Neural progenitor cell (in vitro differentiated cells): ENCODE measurements at regions not wholly inside any gene's neighbourhood (a gene's known extent, or its start where the extent isn't known, plus 50 kb on each side); places are given as distances from the start of the nearest gene placed in this dataset.
"Not testable (repeated sequence)": the region's sequence is repeated elsewhere in the genome, so short reads cannot be mapped to it uniquely, and the experiment has no call there.

Experiments used
- DNase-seq: peaks from one replicate; pipeline ENCODE4 v3.0.0-alpha.2; 2016; ENCODE audit warnings: low spot score
- H2AFZ ChIP-seq: fragments of 200-600 bp; sonication (generic); replicated peaks from 2 replicates; pipeline ENCODE4 v1.6.1; 2016; ENCODE audit warnings: antibody characterized with exemption
- H3F3A ChIP-seq: fragments of 200-600 bp; sonication (generic); 2 replicates; pipeline ENCODE4 v1.6.1; 2016; ENCODE audit warnings: antibody characterized with exemption, low read depth
- H3K27ac ChIP-seq: fragments of 200-600 bp; sonication (generic); 2 replicates; pipeline ENCODE4 v1.5.1; 2016; ENCODE audit warnings: mild to moderate bottlenecking
- H3K27me3 ChIP-seq: fragments of 200-600 bp; sonication (generic); 2 replicates; pipeline ENCODE4 v1.6.1; 2016; ENCODE audit warnings: mild to moderate bottlenecking, moderate library complexity
- H3K36me3 ChIP-seq: fragments of 200-600 bp; sonication (generic); 2 replicates; pipeline ENCODE4 v1.5.1; 2016
- H3K4me1 ChIP-seq: fragments of 200-600 bp; sonication (generic); 2 replicates; pipeline ENCODE4 v1.6.1; 2016; ENCODE audit warnings: mixed run types
- H3K4me2 ChIP-seq: fragments of 200-600 bp; sonication (generic); 2 replicates; pipeline ENCODE4 v1.6.1; 2016
- H3K4me3 ChIP-seq: fragments of 200-600 bp; sonication (generic); 2 replicates; pipeline ENCODE4 v1.5.1; 2016
- H3K79me2 ChIP-seq: fragments of 200-600 bp; sonication (generic); 2 replicates; pipeline ENCODE4 v1.6.1; 2016; ENCODE audit warnings: low read depth
- H3K9ac ChIP-seq: fragments of 200-600 bp; sonication (generic); 2 replicates; pipeline ENCODE4 v1.6.1; 2016
- H3K9me3 ChIP-seq: fragments of 200-600 bp; sonication (generic); 2 replicates; pipeline ENCODE4 v1.5.1; 2016; ENCODE audit warnings: low read depth
- H4K20me1 ChIP-seq: fragments of 200-600 bp; sonication (generic); 2 replicates; pipeline ENCODE4 v1.6.1; 2016; ENCODE audit warnings: low read depth
- H3K27ac Mint-ChIP-seq: 3 replicates; pipeline ENCODE4 v1.8.0; 2021; ENCODE audit warnings: mixed read lengths
- H3K27me3 Mint-ChIP-seq: 2 replicates; pipeline ENCODE4 v1.8.0; 2022; ENCODE audit warnings: low read depth, mild to moderate bottlenecking, inconsistent platforms, moderate library complexity, mixed read lengths; ENCODE audit not compliant: insufficient read depth
- H3K36me3 Mint-ChIP-seq: 3 replicates; pipeline ENCODE4 v1.8.0; 2021; ENCODE audit warnings: mixed read lengths
- H3K4me1 Mint-ChIP-seq: 3 replicates; pipeline ENCODE4 v1.8.0; 2021; ENCODE audit warnings: mixed read lengths
- H3K4me3 Mint-ChIP-seq: 3 replicates; pipeline ENCODE4 v1.8.0; 2021; ENCODE audit warnings: mild to moderate bottlenecking, moderate library complexity, mixed read lengths
- H3K9me3 Mint-ChIP-seq: 3 replicates; pipeline ENCODE4 v1.8.0; 2020; ENCODE audit warnings: mixed read lengths
- CTCF ChIP-seq: fragments of 200-600 bp; sonication (generic); IDR thresholded peaks from 2 replicates; pipeline ENCODE4 v1.5.1; 2017; ENCODE audit warnings: antibody characterized with exemption, mild to moderate bottlenecking
- EZH2 ChIP-seq: fragments of 200-600 bp; sonication (generic); IDR thresholded peaks from 2 replicates; pipeline ENCODE4 v1.6.1; 2017; ENCODE audit warnings: antibody characterized with exemption, mild to moderate bottlenecking, moderate library complexity
- EZH2phosphoT487 ChIP-seq: fragments of 200-600 bp; sonication (generic); IDR thresholded peaks from 2 replicates; pipeline ENCODE4 v1.6.1; 2017; ENCODE audit warnings: antibody characterized with exemption

- H3K4me1 ChIP-seq, H3K4me3 ChIP-seq, H3K4me3 Mint-ChIP-seq, H3K4me2 ChIP-seq, H4K20me1 ChIP-seq, H3K9me3 Mint-ChIP-seq, H3F3A ChIP-seq, H3K27ac Mint-ChIP-seq, H3K36me3 Mint-ChIP-seq, H3K79me2 ChIP-seq, H2AFZ ChIP-seq, H3K27me3 ChIP-seq, H3K36me3 ChIP-seq, DNase-seq, H3K4me1 Mint-ChIP-seq, H3K9ac ChIP-seq, H3K27ac ChIP-seq, H3K27me3 Mint-ChIP-seq: not testable (repeated sequence)
- peaks cover 44% of the 10 kb centered on the region for H3K9me3 ChIP-seq
Observed at GRCh38 chr22:16730894-16731293, 94.3 kb downstream of the XKR3 start.

- not testable (repeated sequence) for H3K4me3 Mint-ChIP-seq, H3K4me1 ChIP-seq
- peaks cover 10% of the 10 kb centered on the region for H3K9me3 Mint-ChIP-seq
Observed at GRCh38 chr22:16727491-16727890, 97.7 kb downstream of the XKR3 start.

GRCh38 chr22:16723241-16723640 lies 102.0 kb downstream of the XKR3 start:
- H2AFZ ChIP-seq, H3K4me3 Mint-ChIP-seq, H3K36me3 ChIP-seq, H3K27me3 Mint-ChIP-seq, H3F3A ChIP-seq, H3K4me3 ChIP-seq, H3K27me3 ChIP-seq, H3K9ac ChIP-seq, H3K27ac Mint-ChIP-seq, H3K79me2 ChIP-seq, DNase-seq, H3K36me3 Mint-ChIP-seq, H3K27ac ChIP-seq, H3K4me1 Mint-ChIP-seq, H3K4me1 ChIP-seq, H3K4me2 ChIP-seq, H4K20me1 ChIP-seq: not testable (repeated sequence)
- peaks cover 21% of the 10 kb centered on the region for H3K9me3 ChIP-seq
- H3K9me3 Mint-ChIP-seq = peaks cover 18% of the 10 kb centered on the region

More at GRCh38 chr22:16727491-16727890, 97.7 kb downstream of the XKR3 start:
- not testable (repeated sequence) for H3K9ac ChIP-seq, H3K27ac Mint-ChIP-seq, H3K36me3 ChIP-seq, H3K79me2 ChIP-seq, H3K4me3 ChIP-seq, H3K4me2 ChIP-seq, H3K36me3 Mint-ChIP-seq, H3K27ac ChIP-seq, H3K27me3 Mint-ChIP-seq, H4K20me1 ChIP-seq, H3K27me3 ChIP-seq, DNase-seq, H2AFZ ChIP-seq, H3K4me1 Mint-ChIP-seq, H3F3A ChIP-seq
- H3K9me3 ChIP-seq = peaks cover 40% of the 10 kb centered on the region

GRCh38 chr22:16722564-16722963 lies 102.6 kb downstream of the XKR3 start:
- not testable (repeated sequence) for H3K4me3 Mint-ChIP-seq
- peaks cover 18% of the 10 kb centered on the region for H3K9me3 Mint-ChIP-seq

GRCh38 chr22:16721961-16722360 lies 103.2 kb downstream of the XKR3 start:
- Histone ChIP-seq H3K27ac (no peak overlapping the region), H3K9ac (no peak overlapping the region), H3K36me3 (no peaks in the 10 kb centered on the region), H3F3A (no peaks in the 10 kb centered on the region), H3K27me3 (no peaks in the 10 kb centered on the region), H4K20me1 (no peaks in the 10 kb centered on the region), H3K4me1 (no peaks in the 10 kb centered on the region), H3K4me3 (no peak overlapping the region), H3K9me3 (peaks cover 15% of the 10 kb centered on the region), H3K4me2 (no peak overlapping the region), H3K79me2 (no peaks in the 10 kb centered on the region), H2AFZ (no peak overlapping the region)
- H3K36me3 Mint-ChIP-seq = no peaks in the 10 kb centered on the region
- no peak overlapping the region for H3K4me3 Mint-ChIP-seq
- peaks cover 15% of the 10 kb centered on the region for H3K9me3 Mint-ChIP-seq
- H3K4me1 Mint-ChIP-seq = no peaks in the 10 kb centered on the region
- DNase-seq = no peak
- H3K27ac Mint-ChIP-seq = no peak overlapping the region
- no peaks in the 10 kb centered on the region for H3K27me3 Mint-ChIP-seq
- TF ChIP-seq EZH2 = no peak
- TF ChIP-seq CTCF = no peak
- TF ChIP-seq EZH2phosphoT487 = no peak

More at GRCh38 chr22:16722564-16722963, 102.6 kb downstream of the XKR3 start:
- H3K9ac ChIP-seq, DNase-seq, H3K27ac ChIP-seq, H3K36me3 Mint-ChIP-seq, H4K20me1 ChIP-seq, H3K27ac Mint-ChIP-seq, H3K4me1 ChIP-seq, H3K79me2 ChIP-seq, H2AFZ ChIP-seq, H3K4me2 ChIP-seq, H3K36me3 ChIP-seq, H3K27me3 ChIP-seq, H3K27me3 Mint-ChIP-seq, H3F3A ChIP-seq, H3K4me3 ChIP-seq, H3K4me1 Mint-ChIP-seq: not testable (repeated sequence)
- H3K9me3 ChIP-seq = peaks cover 15% of the 10 kb centered on the region
